MM.1S (cell line): ENCODE measurements at regions not wholly inside any gene's neighbourhood (a gene's known extent, or its start where the extent isn't known, plus 50 kb on each side); places are given as distances from the start of the nearest gene placed in this dataset.

Experiments used
- CTCF ChIP-seq: fragments of 300-600 bp; sonication (generic); IDR thresholded peaks from 2 replicates; pipeline ENCODE4 v1.5.1; 2016; ENCODE audit warnings: antibody characterized with exemption, low read length, mixed read lengths
- EZH2 ChIP-seq: fragments of 300-600 bp; sonication (generic); optimal IDR thresholded peaks from 2 replicates; pipeline ENCODE3; 2017; ENCODE audit warnings: low read depth, mild to moderate bottlenecking, antibody characterized with exemption, low read length, mixed read lengths
- EZH2phosphoT487 ChIP-seq: fragments of 300-600 bp; sonication (generic); IDR thresholded peaks from 2 replicates; pipeline ENCODE4 v1.6.1; 2018; ENCODE audit warnings: antibody characterized with exemption, low read length

- TF ChIP-seq CTCF = no peak
- TF ChIP-seq EZH2 = no peak
- no peak for TF ChIP-seq EZH2phosphoT487
Measured at GRCh38 chr14:96658611-96659010, 138.6 kb upstream of the VRK1 start.
